Neutrophil (primary cell): ENCODE measurements at regions not wholly inside any gene's neighbourhood (a gene's known extent, or its start where the extent isn't known, plus 50 kb on each side); places are given as distances from the start of the nearest gene placed in this dataset.

Experiments
- H3K27ac ChIP-seq: fragments of 200-600 bp; sonication (generic); 2 replicates; pipeline ENCODE4 v1.5.1; 2016; ENCODE audit warnings: mild to moderate bottlenecking, moderate library complexity
- H3K27me3 ChIP-seq: fragments of 200-600 bp; sonication (generic); 2 replicates; pipeline ENCODE4 v1.6.0; 2016; ENCODE audit warnings: mild to moderate bottlenecking
- H3K36me3 ChIP-seq: fragments of 200-600 bp; sonication (generic); 2 replicates; pipeline ENCODE4 v1.5.1; 2017
- H3K4me1 ChIP-seq, 2 experiments: fragments of 200-600 bp in 1 of 2; sonication (generic) in 1 of 2; 1 replicate in 1 of 2; 2 replicates in 1 of 2; pipeline versions ENCODE4 v1.5.1 to v1.6.1; 2013 to 2016; ENCODE audit warnings: low read depth in 1 of 2, low read length in 1 of 2, mild to moderate bottlenecking in 1 of 2, moderate library complexity in 1 of 2; ENCODE audit not compliant: control insufficient read depth in 1 of 2, insufficient read depth in 1 of 2
- H3K4me3 ChIP-seq, 2 experiments: fragments of 200-600 bp in 1 of 2; sonication (generic) in 1 of 2; 1 replicate in 1 of 2; 2 replicates in 1 of 2; pipeline ENCODE4 v1.5.1; 2013 to 2016; ENCODE audit warnings: low read depth in 1 of 2, low read length in 1 of 2, mild to moderate bottlenecking in 1 of 2, moderate library complexity in 1 of 2
- H3K9me3 ChIP-seq: fragments of 200-600 bp; sonication (generic); 2 replicates; pipeline ENCODE4 v1.5.1; 2016
- TF ChIP-seq, protein P1 (sequence below): fragments of 200-600 bp; sonication (generic); IDR thresholded peaks from 2 replicates; pipeline ENCODE4 v1.5.1; 2016; ENCODE audit warnings: antibody characterized with exemption

DNA sequence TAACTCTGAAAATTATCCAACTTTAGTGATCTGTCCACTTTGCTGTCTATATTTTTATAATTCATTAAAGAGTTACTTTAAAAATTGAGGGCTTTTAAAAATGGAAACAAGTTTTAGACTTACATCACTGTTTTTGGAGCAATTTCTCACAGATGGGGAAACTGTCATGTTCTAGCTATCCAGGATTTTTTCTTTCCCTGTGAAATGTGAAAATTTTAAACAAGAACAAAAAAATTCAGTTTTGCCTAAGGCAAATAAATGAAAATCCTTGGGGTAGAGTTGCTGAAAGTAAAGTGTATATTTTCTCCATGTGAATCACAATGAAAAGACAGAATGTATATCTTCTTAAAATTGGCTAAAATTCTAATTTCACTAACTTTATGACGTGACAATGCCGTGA lies 553.7 kb downstream of the MCTP2 start:
- H3K27ac ChIP-seq = no peak overlapping the region
- no peaks in the 10 kb centered on the region for H3K9me3 ChIP-seq
- H3K36me3 ChIP-seq = no peaks in the 10 kb centered on the region
- TF ChIP-seq, protein P1, sequence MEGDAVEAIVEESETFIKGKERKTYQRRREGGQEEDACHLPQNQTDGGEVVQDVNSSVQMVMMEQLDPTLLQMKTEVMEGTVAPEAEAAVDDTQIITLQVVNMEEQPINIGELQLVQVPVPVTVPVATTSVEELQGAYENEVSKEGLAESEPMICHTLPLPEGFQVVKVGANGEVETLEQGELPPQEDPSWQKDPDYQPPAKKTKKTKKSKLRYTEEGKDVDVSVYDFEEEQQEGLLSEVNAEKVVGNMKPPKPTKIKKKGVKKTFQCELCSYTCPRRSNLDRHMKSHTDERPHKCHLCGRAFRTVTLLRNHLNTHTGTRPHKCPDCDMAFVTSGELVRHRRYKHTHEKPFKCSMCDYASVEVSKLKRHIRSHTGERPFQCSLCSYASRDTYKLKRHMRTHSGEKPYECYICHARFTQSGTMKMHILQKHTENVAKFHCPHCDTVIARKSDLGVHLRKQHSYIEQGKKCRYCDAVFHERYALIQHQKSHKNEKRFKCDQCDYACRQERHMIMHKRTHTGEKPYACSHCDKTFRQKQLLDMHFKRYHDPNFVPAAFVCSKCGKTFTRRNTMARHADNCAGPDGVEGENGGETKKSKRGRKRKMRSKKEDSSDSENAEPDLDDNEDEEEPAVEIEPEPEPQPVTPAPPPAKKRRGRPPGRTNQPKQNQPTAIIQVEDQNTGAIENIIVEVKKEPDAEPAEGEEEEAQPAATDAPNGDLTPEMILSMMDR = no peak
- no peaks in the 10 kb centered on the region for H3K4me1 ChIP-seq
- no peaks in the 10 kb centered on the region for H3K27me3 ChIP-seq
- H3K4me3 ChIP-seq = no peak overlapping the region

DNA sequence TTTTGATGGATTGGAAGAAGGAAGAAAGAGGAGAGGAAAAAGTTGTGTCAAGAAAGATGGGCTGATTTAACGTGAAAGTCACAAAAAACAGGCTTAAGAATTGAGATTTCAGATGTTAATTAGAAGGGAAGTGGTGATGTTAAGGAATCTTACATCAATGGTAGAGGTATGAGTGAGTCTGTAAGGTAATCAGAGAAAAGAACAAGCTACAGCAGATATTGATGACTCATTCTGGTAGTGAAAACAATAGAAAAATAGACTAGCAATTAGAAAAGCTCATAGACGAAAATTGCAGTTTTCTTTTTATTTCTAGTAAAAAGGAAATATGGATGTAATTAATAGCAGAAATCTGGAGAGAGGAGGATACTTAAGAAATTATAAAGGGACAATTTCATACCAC lies 559.6 kb downstream of the MCTP2 start:
- no peaks in the 10 kb centered on the region for H3K4me1 ChIP-seq
- H3K4me3 ChIP-seq = no peak overlapping the region
- TF ChIP-seq, protein P1 = no peak
- H3K9me3 ChIP-seq = no peaks in the 10 kb centered on the region
- H3K27me3 ChIP-seq = no peaks in the 10 kb centered on the region
- no peaks in the 10 kb centered on the region for H3K36me3 ChIP-seq
- no peak overlapping the region for H3K27ac ChIP-seq

DNA sequence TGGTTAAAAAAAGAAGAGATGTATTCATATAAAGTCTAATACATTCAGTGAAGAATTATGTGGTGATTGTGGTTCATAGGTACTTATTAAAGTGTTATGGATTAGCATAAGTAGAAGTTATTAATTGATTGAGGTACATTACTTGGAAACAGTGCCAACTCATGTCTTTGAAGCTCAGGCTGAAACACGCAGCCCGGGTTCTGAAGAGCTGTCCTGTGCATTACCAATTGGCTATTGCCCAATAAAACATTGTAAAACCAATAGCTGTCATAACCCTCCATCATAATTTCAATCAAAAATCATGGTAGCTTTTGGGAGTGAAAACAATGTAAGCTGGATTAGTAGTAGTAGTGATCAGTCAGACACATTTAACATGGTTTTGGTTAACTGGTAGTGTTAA lies 560.1 kb downstream of the MCTP2 start:
- H3K4me1 ChIP-seq = no peaks in the 10 kb centered on the region
- no peak overlapping the region for H3K4me3 ChIP-seq
- H3K36me3 ChIP-seq = no peaks in the 10 kb centered on the region
- TF ChIP-seq, protein P1 = no peak
- no peaks in the 10 kb centered on the region for H3K27me3 ChIP-seq
- H3K9me3 ChIP-seq = no peaks in the 10 kb centered on the region
- no peak overlapping the region for H3K27ac ChIP-seq

DNA sequence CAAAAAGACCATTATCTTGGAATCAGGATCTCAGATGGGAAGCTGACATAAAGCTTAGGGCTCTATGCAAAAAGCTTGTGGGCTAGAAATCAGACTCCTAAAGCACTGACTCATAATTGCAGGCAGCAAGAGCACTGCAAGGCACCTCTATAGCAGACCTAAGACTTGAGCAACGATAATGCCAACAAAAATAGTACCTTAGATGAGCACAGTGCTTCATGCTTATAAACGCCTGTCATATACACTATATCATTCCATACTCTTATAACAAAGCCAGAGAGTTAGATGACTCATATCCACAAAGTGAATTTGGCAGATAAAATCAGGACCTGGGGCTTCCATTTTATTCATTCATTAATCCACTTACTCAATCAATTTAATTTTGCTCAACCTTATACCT lies 560.8 kb downstream of the MCTP2 start:
- no peak overlapping the region for H3K4me3 ChIP-seq

DNA sequence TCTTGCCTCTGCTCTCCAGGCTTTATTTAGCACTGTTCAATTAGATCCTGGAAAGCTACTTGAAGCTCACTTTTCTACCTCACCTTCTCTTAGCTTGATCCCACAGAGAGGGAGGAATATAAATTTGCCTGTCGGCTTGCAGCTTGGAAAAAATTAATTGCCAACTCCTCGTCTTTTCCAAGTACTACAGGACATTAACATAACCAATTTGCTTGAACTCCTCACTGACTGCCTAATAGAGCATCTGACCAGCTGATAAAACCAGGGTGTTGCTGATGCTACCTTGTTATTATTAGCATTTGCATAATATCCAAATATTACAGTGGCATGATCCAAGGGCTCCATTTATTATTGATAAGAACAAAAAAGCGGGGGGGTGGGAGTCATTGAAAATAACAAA lies 561.8 kb downstream of the MCTP2 start:
- no peak overlapping the region for H3K27ac ChIP-seq
- H3K36me3 ChIP-seq = no peaks in the 10 kb centered on the region
- no peaks in the 10 kb centered on the region for H3K4me1 ChIP-seq
- H3K9me3 ChIP-seq = no peaks in the 10 kb centered on the region
- no peak overlapping the region for H3K4me3 ChIP-seq
- H3K27me3 ChIP-seq = no peaks in the 10 kb centered on the region
- TF ChIP-seq, protein P1 = no peak

More for the DNA sequence above, 560.8 kb downstream of the MCTP2 start:
- TF ChIP-seq, protein P1 = no peak
- H3K27me3 ChIP-seq = no peaks in the 10 kb centered on the region
- no peaks in the 10 kb centered on the region for H3K4me1 ChIP-seq
- H3K27ac ChIP-seq = no peak overlapping the region
- H3K9me3 ChIP-seq = no peaks in the 10 kb centered on the region
- H3K36me3 ChIP-seq = no peaks in the 10 kb centered on the region

DNA sequence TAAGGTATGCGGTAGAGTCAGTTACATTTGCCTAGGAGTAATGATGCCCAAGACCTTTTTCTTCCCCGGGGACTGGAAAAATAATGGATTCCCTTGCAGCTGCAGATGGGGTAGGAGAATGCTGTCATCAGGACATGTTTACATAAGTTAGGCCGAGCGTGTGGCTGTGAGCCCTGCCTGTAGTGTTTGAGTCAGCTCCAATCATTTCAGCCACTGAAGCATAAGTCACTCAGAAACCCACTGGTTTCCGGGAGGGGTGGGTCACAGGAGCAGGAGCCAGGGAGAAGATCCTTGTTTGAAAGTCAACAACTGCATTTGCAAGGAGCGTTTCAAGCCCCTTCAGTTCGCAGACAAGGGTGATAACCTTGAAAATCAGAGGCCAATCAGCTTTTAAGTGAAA lies 562.3 kb downstream of the MCTP2 start:
- H3K27me3 ChIP-seq = no peaks in the 10 kb centered on the region
- H3K27ac ChIP-seq = no peak overlapping the region
- no peaks in the 10 kb centered on the region for H3K4me1 ChIP-seq
- no peaks in the 10 kb centered on the region for H3K36me3 ChIP-seq
- TF ChIP-seq, protein P1 = no peak
- no peak overlapping the region for H3K4me3 ChIP-seq
- no peaks in the 10 kb centered on the region for H3K9me3 ChIP-seq
